ENCODE measurements at regions not wholly inside any gene's neighbourhood (a gene's known extent, or its start where the extent isn't known, plus 50 kb on each side); places are given as distances from the start of the nearest gene placed in this dataset.

GRCh38 chr11:70807195-70807543 lies 408.8 kb downstream of the CTTN start:
- TF ChIP-seq EZH2phosphoT487 (IDR thresholded peaks at IDR 0.05; ENCODE audit: borderline replicate concordance), result no peak
- no peak for TF ChIP-seq JUND (IDR thresholded peaks at IDR 0.05)
- TF ChIP-seq FOSL1 (IDR thresholded peaks at IDR 0.05; ENCODE audit: low read depth), result no peak
- TF ChIP-seq CTCF (IDR thresholded peaks at IDR 0.05 in 2 of 3, conservative IDR thresholded peaks at IDR 0.05 in 1 of 3; ENCODE audit: borderline replicate concordance in 1 of 3, insufficient read depth in 1 of 3, low read depth in 2 of 3, low read length in 2 of 3), result no peak
- TF ChIP-seq ZNF274 (IDR thresholded peaks at IDR 0.05; ENCODE audit: low read depth, low read length), result no peak
- TF ChIP-seq ZBTB33 (IDR thresholded peaks at IDR 0.05; ENCODE audit: extremely low read depth, insufficient replicate concordance, low read length), result no peak
- no peak for TF ChIP-seq ELF1 (IDR thresholded peaks at IDR 0.05; ENCODE audit: borderline replicate concordance, low read depth)
- no peak for TF ChIP-seq EGR1 (IDR thresholded peaks at IDR 0.05; ENCODE audit: low read depth)
- TF ChIP-seq YY1 (IDR thresholded peaks at IDR 0.05; ENCODE audit: extremely low read depth, insufficient replicate concordance, low read depth, low read length), result no peak
- TF ChIP-seq TCF7L2 (IDR thresholded peaks at IDR 0.05; ENCODE audit: borderline replicate concordance, extremely low read depth, insufficient read depth, insufficient read length), result no peak
- TF ChIP-seq MAX (IDR thresholded peaks at IDR 0.05), result no peak
- TF ChIP-seq POLR2A (IDR thresholded peaks at IDR 0.05; ENCODE audit: borderline replicate concordance, extremely low read depth, insufficient read depth, insufficient read length), result no peak
- no peak for TF ChIP-seq SRF (IDR thresholded peaks at IDR 0.05; ENCODE audit: low read depth)
- TF ChIP-seq RAD21 (IDR thresholded peaks at IDR 0.05; ENCODE audit: low read depth), result no peak
- no peaks in the 10 kb centered on the region for H4K20me1 ChIP-seq (ENCODE audit: insufficient read depth)

More at GRCh38 chr11:70807195-70807543, 408.8 kb downstream of the CTTN start:
- H3K4me1 ChIP-seq (ENCODE audit: control insufficient read depth in 1 of 2, insufficient read depth in 2 of 2, low read length in 2 of 2), result no peaks in the 10 kb centered on the region
- no peak for ATAC-seq
- H3K9me2 ChIP-seq (ENCODE audit: insufficient read depth), result no peaks in the 10 kb centered on the region
- RAD21 ChIA-PET (ENCODE audit: low non-redundant PET in 1 of 2, low total read pairs in 2 of 2, uncharacterized antibody in 2 of 2, unreplicated experiment in 2 of 2), result no interaction called here
- no peak overlapping the region for H2AFZ ChIP-seq (ENCODE audit: low read depth, low read length, poor library complexity, severe bottlenecking)
- H3K4me2 ChIP-seq (ENCODE audit: low read length), result no peak overlapping the region
- H3K79me2 ChIP-seq (ENCODE audit: insufficient read depth, low read length), result no peaks in the 10 kb centered on the region
- no peak overlapping the region for H3K4me3 ChIP-seq (replicated peaks in 1 of 2; ENCODE audit: low read depth in 1 of 2, low read length in 2 of 2)
- no peak for DNase-seq (ENCODE audit: low read depth, low spot score)
- no peaks in the 10 kb centered on the region for H3K9me3 ChIP-seq (ENCODE audit: control insufficient read depth in 1 of 2, insufficient read depth in 1 of 2, low read depth in 1 of 2, low read length in 2 of 2)
- intact Hi-C loops (cut with micrococcal nuclease), result no loop called here
- H3K36me3 ChIP-seq (ENCODE audit: control insufficient read depth in 1 of 2, insufficient read depth in 2 of 2, low read length in 2 of 2), result no peaks in the 10 kb centered on the region
- no peak overlapping the region for H3K27ac ChIP-seq (ENCODE audit: low read depth, low read length)
- no peaks in the 10 kb centered on the region for H3K27me3 ChIP-seq (ENCODE audit: insufficient read depth, low read length)
- POLR2A ChIA-PET, result no interaction called here
- H3K9ac ChIP-seq (ENCODE audit: low read length), result no peak overlapping the region
- CTCF ChIA-PET, result no interaction called here
- BruUV-seq (replicated peaks), result no TSS peak
